H54 (cell line): ENCODE measurements at regions not wholly inside any gene's neighbourhood (a gene's known extent, or its start where the extent isn't known, plus 50 kb on each side); places are given as distances from the start of the nearest gene placed in this dataset.
"Not testable (repeated sequence)": the region's sequence is repeated elsewhere in the genome, so short reads cannot be mapped to it uniquely, and the experiment has no call there.

Source experiments
- DNase-seq: peaks from one replicate; pipeline ENCODE4 v3.0.0; 2011; ENCODE audit warnings: low spot score, mixed read lengths; ENCODE audit not compliant: insufficient read length
- FAIRE-seq: peaks from 3 replicates; lab custom pipeline; 2011; peaks lifted over from hg19 to GRCh38; lab: Jason Lieb, UNC
- POLR2A ChIP-seq: IDR thresholded peaks from 2 replicates; pipeline ENCODE4 v1.6.1; 2011; ENCODE audit warnings: low read depth, mild to moderate bottlenecking, low read length

- FAIRE-seq (no peak), DNase-seq (no peak)
- no peak for TF ChIP-seq POLR2A
Measured at GRCh38 chr4:66197451-66197850, 527.2 kb upstream of the EPHA5 start.

- FAIRE-seq (no peak), DNase-seq (no peak)
- no peak for TF ChIP-seq POLR2A
Measured at GRCh38 chr4:66193487-66193886, 523.2 kb upstream of the EPHA5 start.

- no peak for TF ChIP-seq POLR2A
- FAIRE-seq (no peak), DNase-seq (no peak)
Measured at GRCh38 chr4:66187175-66187720, 517.0 kb upstream of the EPHA5 start.

- FAIRE-seq (no peak), DNase-seq (no peak)
- no peak for TF ChIP-seq POLR2A
Measured at GRCh38 chr4:66186095-66186494, 515.8 kb upstream of the EPHA5 start.

- no peak for TF ChIP-seq POLR2A
- DNase-seq (no peak), FAIRE-seq (no peak)
Measured at GRCh38 chr4:66182636-66183035, 512.3 kb upstream of the EPHA5 start.

- FAIRE-seq (peak; percentile 60), DNase-seq (peak; percentile 16)
- no peak for TF ChIP-seq POLR2A
Measured at GRCh38 chr4:66178906-66179305, 508.6 kb upstream of the EPHA5 start.

GRCh38 chr4:66169341-66169740, 499.1 kb upstream of the EPHA5 start:
- no peak for FAIRE-seq

GRCh38 chr4:66164869-66165268, 494.6 kb upstream of the EPHA5 start:
- FAIRE-seq (no peak), DNase-seq (no peak)

More at GRCh38 chr4:66169341-66169740, 499.1 kb upstream of the EPHA5 start:
- TF ChIP-seq POLR2A, result no peak
- DNase-seq, result no peak

GRCh38 chr4:66160606-66161005, 490.3 kb upstream of the EPHA5 start:
- DNase-seq, result no peak
- TF ChIP-seq POLR2A, result no peak
- no peak for FAIRE-seq

More at GRCh38 chr4:66164869-66165268, 494.6 kb upstream of the EPHA5 start:
- TF ChIP-seq POLR2A, result no peak

GRCh38 chr4:66157594-66157993, 487.3 kb upstream of the EPHA5 start:
- TF ChIP-seq POLR2A, result no peak
- FAIRE-seq, result no peak
- DNase-seq, result no peak

GRCh38 chr4:66130042-66130441, 459.8 kb upstream of the EPHA5 start:
- FAIRE-seq, result no peak
- TF ChIP-seq POLR2A, result no peak

GRCh38 chr4:66123831-66124413, 453.6 kb upstream of the EPHA5 start:
- no peak for TF ChIP-seq POLR2A
- DNase-seq, result no peak
- no peak for FAIRE-seq

More at GRCh38 chr4:66130042-66130441, 459.8 kb upstream of the EPHA5 start:
- DNase-seq, result no peak

GRCh38 chr4:66123190-66123589, 452.9 kb upstream of the EPHA5 start:
- FAIRE-seq (no peak), DNase-seq (no peak)
- no peak for TF ChIP-seq POLR2A

- FAIRE-seq, DNase-seq: not testable (repeated sequence)
Measured at GRCh38 chr4:66115231-66115630, 444.9 kb upstream of the EPHA5 start.

- no peak for DNase-seq
- no peak for TF ChIP-seq POLR2A
- no peak for FAIRE-seq
Measured at GRCh38 chr4:66108898-66109297, 438.6 kb upstream of the EPHA5 start.
